NCI-H226 (cell line): ENCODE measurements at regions not wholly inside any gene's neighbourhood (a gene's known extent, or its start where the extent isn't known, plus 50 kb on each side); places are given as distances from the start of the nearest gene placed in this dataset.

Experiments used
- DNase-seq: peaks from one replicate; pipeline ENCODE4 v3.0.0-alpha.2; 2015

DNA sequence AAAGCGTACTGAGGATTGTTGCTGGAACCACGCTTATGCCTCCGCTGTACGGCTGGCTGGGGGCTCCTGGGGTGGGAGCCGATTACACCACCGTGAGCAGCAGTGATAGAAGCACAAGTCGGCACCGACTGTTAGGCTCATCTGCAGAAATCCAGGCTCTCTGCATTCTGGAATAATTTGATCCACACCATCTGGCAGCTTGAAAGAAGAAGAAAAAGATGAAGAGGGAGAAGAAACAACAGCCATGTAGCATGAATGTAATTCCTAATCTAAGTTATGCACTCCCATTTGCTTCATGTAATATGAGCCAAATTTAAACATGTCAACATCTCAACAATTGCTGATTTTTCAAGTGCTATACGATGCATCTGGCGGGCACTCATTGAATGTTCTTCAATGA lies 84.6 kb upstream of the DHX15 start:
- no peak for DNase-seq

- DNase-seq, result no peak
These were observed 85.4 kb upstream of the DHX15 start for GRCh38 chr4:24669751-24670150.

GRCh38 chr4:24671849-24672248 lies 87.5 kb upstream of the DHX15 start:
- DNase-seq, result no peak

DNA sequence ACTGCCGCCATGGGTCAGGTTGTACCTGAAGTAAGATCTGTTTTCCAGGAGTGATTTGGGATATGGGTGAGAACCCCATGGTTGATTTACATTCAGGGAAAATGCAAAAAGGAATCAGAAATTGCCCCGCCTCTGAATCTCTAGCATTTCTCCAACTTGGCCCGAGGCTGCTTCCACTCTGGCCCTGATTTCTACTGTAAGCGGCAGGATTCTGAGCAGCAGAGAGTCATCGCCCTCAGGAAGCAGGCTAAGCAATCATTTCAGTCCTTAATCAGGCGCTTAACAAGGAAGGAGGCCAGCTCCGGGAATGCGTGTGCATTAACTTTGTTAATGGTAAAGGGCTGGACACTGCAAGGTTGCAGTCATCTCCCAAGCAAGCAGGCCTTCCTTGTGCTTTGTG lies 88.5 kb upstream of the DHX15 start:
- no peak for DNase-seq

GRCh38 chr4:24674279-24674678 lies 89.9 kb upstream of the DHX15 start:
- DNase-seq, result no peak

DNA sequence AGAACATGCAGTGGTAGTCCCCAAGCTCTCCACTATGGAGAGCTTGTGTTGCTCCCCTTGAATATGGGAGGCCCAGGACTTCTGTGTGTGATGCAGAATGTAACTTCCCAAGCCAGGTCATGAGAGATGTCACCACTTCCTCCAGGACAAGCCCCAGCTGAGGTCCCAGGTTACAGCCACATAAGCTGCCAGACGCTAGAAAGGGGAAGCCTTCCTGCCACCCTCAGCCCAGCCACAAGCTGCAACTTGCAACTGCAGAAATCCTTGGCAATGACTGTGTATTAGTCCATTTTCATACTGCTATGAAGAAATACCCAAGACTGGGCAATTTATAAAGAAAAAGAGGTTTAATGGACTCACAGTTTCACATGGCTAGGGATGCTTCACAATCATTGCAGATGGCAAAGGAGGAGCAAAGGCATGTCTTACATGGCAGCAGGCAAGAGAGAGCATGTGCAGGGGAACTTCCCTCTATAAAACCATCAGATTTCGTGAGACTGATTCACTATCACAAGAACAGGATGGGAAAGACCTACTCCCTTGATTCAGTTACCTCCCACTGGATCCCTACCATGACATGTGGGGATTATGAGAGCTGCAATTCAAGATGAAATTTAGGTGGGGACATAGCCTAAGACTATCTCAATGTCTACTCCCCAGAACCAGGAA lies 91.5 kb upstream of the DHX15 start:
- DNase-seq, result no peak

GRCh38 chr4:24677909-24678308 lies 93.6 kb upstream of the DHX15 start:
- DNase-seq, result no peak

DNA sequence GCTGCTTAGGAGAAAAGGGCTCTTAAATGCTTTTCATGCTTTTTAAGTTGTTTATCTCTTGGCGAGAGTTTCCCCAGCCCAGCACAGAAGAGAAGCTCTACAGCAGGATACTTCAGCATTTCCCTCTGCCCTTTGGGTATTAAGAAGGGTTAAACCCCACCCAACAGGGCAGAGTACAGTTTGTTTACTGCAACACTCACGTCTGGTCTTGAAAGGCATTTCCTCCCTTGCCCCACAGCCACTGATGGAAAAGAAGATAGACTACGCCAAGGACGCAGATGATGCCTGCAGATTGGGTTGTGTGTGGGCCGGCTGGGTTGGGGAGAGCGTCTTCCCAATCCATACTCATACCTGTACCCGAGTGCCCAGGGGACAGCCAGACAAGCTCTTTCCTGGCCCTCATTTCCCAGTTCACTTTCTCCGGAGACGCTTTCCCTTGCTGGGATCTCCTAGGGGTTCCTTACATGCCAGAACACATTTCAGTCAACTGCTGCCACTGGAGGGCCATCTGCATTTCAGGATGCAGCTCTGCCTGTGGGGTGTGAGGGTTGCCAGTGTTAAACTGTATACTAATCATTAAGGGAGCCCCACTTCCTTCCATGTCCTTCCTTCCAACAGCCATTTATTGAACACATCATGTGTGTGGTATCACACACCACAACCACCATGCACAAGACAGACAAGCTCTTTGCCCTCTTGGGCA lies 96.5 kb upstream of the DHX15 start:
- no peak for DNase-seq

DNA sequence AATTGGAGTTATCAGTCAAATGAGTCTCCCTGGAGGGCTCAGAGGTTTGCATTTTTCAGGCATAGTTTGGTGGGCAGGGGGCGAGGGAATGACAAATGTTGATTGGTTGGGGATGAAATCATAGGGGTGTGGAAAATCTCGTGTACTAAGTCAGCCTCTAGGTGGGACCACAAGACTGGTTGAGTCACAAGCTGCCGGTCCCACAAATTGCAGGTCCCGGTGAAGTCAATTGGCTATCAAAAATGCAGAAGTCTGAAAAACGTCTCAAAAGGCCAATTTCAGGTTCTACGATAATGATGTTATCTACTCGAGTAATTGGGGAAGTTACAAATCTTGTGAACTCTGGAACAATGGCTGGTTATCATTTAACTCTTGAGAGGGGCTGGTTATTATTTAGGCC lies 98.8 kb upstream of the DHX15 start:
- no peak for DNase-seq

DNA sequence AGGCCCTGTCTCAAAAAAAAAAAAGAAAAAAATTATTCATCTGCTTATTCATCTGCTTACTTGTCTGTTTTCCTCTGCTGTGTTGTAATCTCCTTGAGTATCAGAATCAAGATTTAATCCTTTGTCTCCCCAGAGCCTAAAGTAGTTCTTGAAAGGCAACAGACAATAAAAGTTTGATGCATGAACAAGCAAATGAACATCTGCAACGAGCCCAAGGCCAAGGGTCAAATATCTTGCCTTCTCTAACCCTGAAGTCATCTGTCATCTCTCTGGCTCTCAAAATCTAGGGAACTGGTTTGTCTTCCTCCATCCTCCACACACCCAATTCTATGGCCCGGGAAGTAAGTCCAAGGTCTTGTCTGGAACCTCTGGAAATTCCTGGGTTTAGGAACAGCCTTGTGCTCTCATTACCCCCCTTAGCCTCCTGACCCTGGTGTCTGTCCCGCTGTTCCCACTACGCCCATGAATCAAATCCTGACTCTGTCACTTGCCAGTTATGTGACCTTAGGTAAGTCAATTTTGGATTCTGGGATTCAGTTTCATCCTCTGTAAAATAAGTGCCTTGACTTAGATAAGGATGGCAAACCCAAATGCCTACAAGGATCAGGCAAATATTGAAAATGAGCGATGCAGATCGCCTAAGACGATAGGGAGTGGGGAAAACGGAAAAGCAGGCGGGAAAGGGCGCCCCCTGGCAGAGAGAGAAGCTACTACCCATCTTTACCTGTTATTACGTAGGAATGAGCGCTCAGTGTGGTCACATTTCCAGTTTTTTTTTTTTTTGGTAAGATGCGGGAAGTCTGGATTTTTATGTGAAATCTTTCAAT lies 102.7 kb upstream of the DHX15 start:
- no peak for DNase-seq

DNA sequence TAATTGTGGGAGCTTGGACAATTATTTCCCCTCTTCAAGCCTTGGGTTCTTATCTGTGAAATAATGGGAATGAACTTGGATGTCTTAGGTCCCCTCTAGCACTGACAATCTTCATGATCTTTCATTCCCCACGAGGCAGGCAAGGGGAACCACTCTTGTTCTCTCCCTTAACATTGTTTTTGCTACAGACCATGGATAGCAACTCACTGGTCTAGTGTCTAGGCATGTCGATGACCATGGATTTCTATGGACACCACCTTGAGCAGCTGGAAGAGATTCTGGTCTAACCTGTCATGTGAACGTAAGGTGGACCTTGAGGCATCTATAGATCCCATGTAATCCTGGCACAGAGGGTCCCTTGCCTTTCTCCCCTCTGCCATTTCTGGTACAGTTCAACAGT lies 104.1 kb upstream of the DHX15 start:
- DNase-seq, result no peak

DNA sequence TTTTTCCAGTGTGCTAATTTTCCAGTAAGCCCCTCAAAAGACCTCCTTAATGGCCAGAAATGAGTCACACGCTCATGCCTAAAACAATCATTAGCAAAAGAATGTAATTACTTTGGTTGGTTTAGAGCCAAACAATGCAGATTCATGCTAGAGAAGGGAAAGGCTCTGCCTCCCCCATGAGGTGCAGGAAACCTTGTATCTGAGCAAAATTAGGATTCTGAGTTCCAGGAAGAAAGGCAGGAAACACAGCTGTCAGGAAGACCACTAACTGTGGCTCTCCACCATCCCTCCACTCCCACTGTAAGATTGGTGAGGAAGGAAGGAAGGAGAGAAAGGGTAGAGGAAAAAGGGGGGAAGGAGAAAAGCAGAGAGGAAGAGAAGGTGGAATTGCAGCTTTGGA lies 104.9 kb upstream of the DHX15 start:
- DNase-seq, result no peak

- peak; percentile 38 for DNase-seq
These were observed 104.9 kb upstream of the SOD3 start for GRCh38 chr4:24690436-24690835.

GRCh38 chr4:24693636-24694035 lies 101.7 kb upstream of the SOD3 start:
- no peak for DNase-seq

- DNase-seq, result no peak
These were observed 95.3 kb upstream of the SOD3 start for GRCh38 chr4:24700118-24700517.

DNA sequence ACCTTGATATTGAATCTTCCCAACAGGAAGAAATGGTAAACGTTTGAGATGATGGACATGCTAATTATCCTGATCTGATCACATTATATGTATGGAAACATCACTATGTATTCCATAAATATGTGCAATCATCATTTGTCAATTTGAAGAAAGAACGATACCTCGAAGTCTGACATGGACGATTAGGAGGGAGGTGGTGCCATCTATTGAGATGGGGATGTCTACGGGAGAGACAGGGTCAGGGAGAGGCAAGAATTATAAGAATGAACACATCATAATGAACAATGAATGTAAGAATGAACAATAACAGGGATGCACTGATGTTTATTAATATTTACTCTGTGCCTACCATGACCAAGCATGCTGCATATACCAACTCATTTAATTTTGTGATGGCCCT lies 93.7 kb upstream of the SOD3 start:
- DNase-seq, result no peak

DNA sequence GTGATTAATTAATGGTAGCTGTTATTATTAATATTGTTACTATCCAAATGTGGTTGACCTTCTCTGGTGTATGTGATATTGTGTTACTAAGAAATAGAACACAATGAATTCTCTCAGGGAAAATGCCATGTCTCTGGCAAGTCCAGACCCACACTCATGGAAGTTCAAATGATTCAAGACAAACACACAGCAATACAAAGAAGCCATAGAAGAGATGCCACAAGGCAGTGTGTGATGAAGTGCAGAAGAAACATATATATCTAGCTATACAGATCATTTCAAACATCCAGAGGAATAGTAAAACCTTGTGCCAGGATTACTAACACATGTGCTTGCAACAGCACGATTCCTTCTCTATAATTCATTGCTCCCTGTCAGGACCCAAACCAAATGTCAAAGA lies 93.1 kb upstream of the SOD3 start:
- no peak for DNase-seq

- no peak for DNase-seq
These were observed 92.1 kb upstream of the SOD3 start for GRCh38 chr4:24703298-24703697.

DNA sequence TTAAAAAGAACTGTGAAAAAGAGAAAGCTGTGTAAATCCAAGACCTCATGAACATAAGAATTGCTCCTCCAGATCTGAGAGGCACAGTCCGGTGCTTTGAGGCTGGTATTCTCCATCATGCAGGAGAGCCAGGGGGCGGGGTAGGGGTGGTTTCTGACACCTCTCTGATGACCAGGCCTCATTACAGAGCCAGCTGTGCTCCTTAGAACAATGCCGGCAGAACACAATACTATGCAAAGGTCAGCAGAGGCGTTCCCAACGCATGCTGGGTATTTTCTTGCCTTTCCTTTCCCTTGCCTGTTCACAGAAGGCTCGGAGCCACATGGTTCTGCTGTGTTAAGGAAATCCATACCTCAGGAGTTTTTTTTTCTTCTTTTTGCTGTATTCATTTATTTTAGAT lies 91.2 kb upstream of the SOD3 start:
- no peak for DNase-seq

GRCh38 chr4:24705016-24705753 lies 90.2 kb upstream of the SOD3 start:
- DNase-seq, result no peak

DNA sequence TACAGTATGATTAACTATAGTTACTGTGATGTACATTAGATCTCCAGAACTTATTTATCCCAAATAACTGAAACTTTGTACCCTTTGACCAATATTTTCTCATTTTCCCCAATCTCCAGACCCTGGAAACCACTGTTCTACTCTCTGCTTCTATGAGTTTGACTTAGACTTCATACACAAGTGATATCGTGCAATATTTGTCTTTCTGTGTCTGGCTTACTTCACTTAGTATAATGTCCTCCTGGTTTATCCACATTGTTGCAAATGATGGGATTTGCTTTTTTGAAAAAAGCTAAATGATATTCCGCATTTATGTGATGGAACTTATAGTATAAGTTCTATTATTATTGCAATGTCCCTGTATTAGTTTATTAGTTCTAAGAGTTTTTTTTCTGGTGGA lies 81.8 kb upstream of the SOD3 start:
- no peak for DNase-seq

DNA sequence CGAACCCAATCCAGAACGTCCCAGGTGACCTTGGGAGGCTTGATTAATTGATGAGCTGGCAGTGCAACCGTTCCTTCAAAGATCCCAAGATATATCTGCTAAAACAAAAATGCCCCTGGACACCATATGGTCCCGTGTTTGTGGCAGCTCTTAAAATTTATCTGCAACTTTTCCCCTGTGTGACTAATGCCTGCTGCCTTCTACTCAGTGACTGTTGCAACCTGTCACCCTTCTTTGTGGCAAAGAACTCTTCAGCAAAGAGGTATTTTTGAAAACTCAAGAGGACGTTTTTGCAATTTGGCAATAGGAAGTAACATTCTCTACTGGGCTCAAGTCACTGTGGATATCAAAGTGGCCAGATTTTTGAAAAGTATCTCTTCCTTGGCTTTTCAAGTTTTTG lies 75.8 kb upstream of the SOD3 start:
- no peak for DNase-seq

- peak; percentile 6 for DNase-seq
These were observed 74.9 kb upstream of the SOD3 start for GRCh38 chr4:24720436-24720835.
